H1 (cell line): ENCODE measurements at regions not wholly inside any gene's neighbourhood (a gene's known extent, or its start where the extent isn't known, plus 50 kb on each side); places are given as distances from the start of the nearest gene placed in this dataset.

Source experiments
- ATF2 ChIP-seq: IDR thresholded peaks from 2 replicates; pipeline ENCODE4 v1.6.1; 2012; ENCODE audit warnings: low read length, inconsistent platforms
- CBX5 ChIP-seq: fragments of 300-800, 300-1000 bp; sonication (generic); IDR thresholded peaks from 2 replicates; pipeline ENCODE4 v1.7.1; 2016; ENCODE audit warnings: antibody characterized with exemption, low read length, low read depth
- CTBP2 ChIP-seq: IDR thresholded peaks from 2 replicates; pipeline ENCODE4 v1.7.0; 2011; ENCODE audit warnings: borderline replicate concordance, mild to moderate bottlenecking, moderate library complexity, mixed read lengths, low read length; ENCODE audit not compliant: insufficient read depth, insufficient read length
- RNF2 ChIP-seq: fragments of 200-900, 300-1000 bp; sonication (generic); IDR thresholded peaks from 2 replicates; pipeline ENCODE4 v1.7.1; 2016; ENCODE audit warnings: borderline replicate concordance, low read depth, mild to moderate bottlenecking, antibody characterized with exemption, low read length; ENCODE audit not compliant: poor library complexity, severe bottlenecking; ENCODE audit errors: missing control alignments
- TAF7 ChIP-seq: optimal IDR thresholded peaks from 2 replicates; pipeline ENCODE3; 2011; ENCODE audit warnings: low read depth, mild to moderate bottlenecking, inconsistent platforms, low read length, moderate library complexity, borderline replicate concordance
- TF ChIP-seq, protein P1 (sequence below): fragments of 300-600 bp; sonication (generic); IDR thresholded peaks from 2 replicates; pipeline ENCODE4 v1.7.1; 2012; ENCODE audit warnings: low read length, moderate library complexity, mild to moderate bottlenecking, inconsistent platforms; ENCODE audit not compliant: insufficient replicate concordance

DNA sequence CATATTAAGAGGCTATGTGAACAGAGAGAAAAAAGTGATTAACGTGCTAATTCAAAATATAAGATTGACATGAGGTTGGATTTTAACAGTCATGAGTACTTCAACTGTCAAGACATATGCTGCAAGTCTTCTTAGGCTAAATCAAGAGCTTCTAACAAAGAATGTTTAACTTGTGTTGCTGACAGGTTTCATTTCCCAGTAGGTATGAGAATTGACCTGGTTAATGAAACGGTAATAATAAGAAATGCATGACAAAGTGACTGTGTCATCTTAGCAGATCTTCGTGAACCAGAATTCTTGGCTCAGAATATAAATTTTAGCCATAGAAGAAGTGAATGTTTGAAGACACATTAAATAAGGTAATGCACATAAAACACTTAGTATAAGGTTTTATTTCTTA is 132.6 kb upstream of the PTGFR start (continued):
- TF ChIP-seq, protein P1, sequence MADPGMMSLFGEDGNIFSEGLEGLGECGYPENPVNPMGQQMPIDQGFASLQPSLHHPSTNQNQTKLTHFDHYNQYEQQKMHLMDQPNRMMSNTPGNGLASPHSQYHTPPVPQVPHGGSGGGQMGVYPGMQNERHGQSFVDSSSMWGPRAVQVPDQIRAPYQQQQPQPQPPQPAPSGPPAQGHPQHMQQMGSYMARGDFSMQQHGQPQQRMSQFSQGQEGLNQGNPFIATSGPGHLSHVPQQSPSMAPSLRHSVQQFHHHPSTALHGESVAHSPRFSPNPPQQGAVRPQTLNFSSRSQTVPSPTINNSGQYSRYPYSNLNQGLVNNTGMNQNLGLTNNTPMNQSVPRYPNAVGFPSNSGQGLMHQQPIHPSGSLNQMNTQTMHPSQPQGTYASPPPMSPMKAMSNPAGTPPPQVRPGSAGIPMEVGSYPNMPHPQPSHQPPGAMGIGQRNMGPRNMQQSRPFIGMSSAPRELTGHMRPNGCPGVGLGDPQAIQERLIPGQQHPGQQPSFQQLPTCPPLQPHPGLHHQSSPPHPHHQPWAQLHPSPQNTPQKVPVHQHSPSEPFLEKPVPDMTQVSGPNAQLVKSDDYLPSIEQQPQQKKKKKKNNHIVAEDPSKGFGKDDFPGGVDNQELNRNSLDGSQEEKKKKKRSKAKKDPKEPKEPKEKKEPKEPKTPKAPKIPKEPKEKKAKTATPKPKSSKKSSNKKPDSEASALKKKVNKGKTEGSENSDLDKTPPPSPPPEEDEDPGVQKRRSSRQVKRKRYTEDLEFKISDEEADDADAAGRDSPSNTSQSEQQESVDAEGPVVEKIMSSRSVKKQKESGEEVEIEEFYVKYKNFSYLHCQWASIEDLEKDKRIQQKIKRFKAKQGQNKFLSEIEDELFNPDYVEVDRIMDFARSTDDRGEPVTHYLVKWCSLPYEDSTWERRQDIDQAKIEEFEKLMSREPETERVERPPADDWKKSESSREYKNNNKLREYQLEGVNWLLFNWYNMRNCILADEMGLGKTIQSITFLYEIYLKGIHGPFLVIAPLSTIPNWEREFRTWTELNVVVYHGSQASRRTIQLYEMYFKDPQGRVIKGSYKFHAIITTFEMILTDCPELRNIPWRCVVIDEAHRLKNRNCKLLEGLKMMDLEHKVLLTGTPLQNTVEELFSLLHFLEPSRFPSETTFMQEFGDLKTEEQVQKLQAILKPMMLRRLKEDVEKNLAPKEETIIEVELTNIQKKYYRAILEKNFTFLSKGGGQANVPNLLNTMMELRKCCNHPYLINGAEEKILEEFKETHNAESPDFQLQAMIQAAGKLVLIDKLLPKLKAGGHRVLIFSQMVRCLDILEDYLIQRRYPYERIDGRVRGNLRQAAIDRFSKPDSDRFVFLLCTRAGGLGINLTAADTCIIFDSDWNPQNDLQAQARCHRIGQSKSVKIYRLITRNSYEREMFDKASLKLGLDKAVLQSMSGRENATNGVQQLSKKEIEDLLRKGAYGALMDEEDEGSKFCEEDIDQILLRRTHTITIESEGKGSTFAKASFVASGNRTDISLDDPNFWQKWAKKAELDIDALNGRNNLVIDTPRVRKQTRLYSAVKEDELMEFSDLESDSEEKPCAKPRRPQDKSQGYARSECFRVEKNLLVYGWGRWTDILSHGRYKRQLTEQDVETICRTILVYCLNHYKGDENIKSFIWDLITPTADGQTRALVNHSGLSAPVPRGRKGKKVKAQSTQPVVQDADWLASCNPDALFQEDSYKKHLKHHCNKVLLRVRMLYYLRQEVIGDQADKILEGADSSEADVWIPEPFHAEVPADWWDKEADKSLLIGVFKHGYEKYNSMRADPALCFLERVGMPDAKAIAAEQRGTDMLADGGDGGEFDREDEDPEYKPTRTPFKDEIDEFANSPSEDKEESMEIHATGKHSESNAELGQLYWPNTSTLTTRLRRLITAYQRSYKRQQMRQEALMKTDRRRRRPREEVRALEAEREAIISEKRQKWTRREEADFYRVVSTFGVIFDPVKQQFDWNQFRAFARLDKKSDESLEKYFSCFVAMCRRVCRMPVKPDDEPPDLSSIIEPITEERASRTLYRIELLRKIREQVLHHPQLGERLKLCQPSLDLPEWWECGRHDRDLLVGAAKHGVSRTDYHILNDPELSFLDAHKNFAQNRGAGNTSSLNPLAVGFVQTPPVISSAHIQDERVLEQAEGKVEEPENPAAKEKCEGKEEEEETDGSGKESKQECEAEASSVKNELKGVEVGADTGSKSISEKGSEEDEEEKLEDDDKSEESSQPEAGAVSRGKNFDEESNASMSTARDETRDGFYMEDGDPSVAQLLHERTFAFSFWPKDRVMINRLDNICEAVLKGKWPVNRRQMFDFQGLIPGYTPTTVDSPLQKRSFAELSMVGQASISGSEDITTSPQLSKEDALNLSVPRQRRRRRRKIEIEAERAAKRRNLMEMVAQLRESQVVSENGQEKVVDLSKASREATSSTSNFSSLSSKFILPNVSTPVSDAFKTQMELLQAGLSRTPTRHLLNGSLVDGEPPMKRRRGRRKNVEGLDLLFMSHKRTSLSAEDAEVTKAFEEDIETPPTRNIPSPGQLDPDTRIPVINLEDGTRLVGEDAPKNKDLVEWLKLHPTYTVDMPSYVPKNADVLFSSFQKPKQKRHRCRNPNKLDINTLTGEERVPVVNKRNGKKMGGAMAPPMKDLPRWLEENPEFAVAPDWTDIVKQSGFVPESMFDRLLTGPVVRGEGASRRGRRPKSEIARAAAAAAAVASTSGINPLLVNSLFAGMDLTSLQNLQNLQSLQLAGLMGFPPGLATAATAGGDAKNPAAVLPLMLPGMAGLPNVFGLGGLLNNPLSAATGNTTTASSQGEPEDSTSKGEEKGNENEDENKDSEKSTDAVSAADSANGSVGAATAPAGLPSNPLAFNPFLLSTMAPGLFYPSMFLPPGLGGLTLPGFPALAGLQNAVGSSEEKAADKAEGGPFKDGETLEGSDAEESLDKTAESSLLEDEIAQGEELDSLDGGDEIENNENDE = no peak
- TF ChIP-seq RNF2 (no peak), CBX5 (no peak), TAF7 (no peak), CTBP2 (no peak), ATF2 (no peak)
